ENCODE measurements at regions not wholly inside any gene's neighbourhood (a gene's known extent, or its start where the extent isn't known, plus 50 kb on each side); places are given as distances from the start of the nearest gene placed in this dataset.

- Histone ChIP-seq H3K18ac (ENCODE audit: extremely low read depth, low read length) (no peak overlapping the region), H3K14ac (ENCODE audit: insufficient read length) (no peak overlapping the region), H3K9me3 (ENCODE audit: insufficient read depth in 2 of 2, low read depth in 1 of 2, low read length in 1 of 2) (no peaks in the 10 kb centered on the region), H2BK15ac (ENCODE audit: low read length) (no peak overlapping the region), H3K4me1 (replicated peaks in 1 of 4; ENCODE audit: control insufficient read depth in 3 of 4, insufficient read depth in 4 of 4, low read length in 3 of 4) (no peaks in the 10 kb centered on the region), H4K20me1 (replicated peaks in 1 of 2; ENCODE audit: control insufficient read depth in 1 of 2, insufficient read depth in 2 of 2, low read length in 2 of 2) (no peaks in the 10 kb centered on the region), H4K8ac (ENCODE audit: extremely low read depth, insufficient read depth, low read length) (no peak overlapping the region), H3K27me3 (replicated peaks in 1 of 4; ENCODE audit: control insufficient read depth in 3 of 4, extremely low read depth in 1 of 4, insufficient read depth in 3 of 4, low read length in 3 of 4) (no peaks in the 10 kb centered on the region), H2AFZ (ENCODE audit: low read length) (no peak overlapping the region), H4K5ac (ENCODE audit: insufficient read length, low read depth, low read length) (no peak overlapping the region), H2AK5ac (ENCODE audit: low read depth, low read length) (no peak overlapping the region), H3K4me3 (ENCODE audit: extremely low read depth in 1 of 4, insufficient read depth in 2 of 4, low read depth in 3 of 4, low read length in 4 of 4) (no peak overlapping the region), H2BK12ac (ENCODE audit: low read depth, low read length) (no peak overlapping the region), H2BK120ac (replicated peaks; ENCODE audit: low read depth, low read length) (no peak overlapping the region), H3K27ac (ENCODE audit: low read depth, low read length) (no peak overlapping the region), H3K23me2 (ENCODE audit: low read depth, low read length) (no peaks in the 10 kb centered on the region), H3K79me1 (ENCODE audit: low read depth, low read length) (no peaks in the 10 kb centered on the region), H3K79me2 (ENCODE audit: control insufficient read depth in 1 of 2, insufficient read depth in 2 of 2, low read length in 2 of 2) (no peaks in the 10 kb centered on the region), H3K23ac (ENCODE audit: insufficient read length) (no peak overlapping the region), H3K9ac (replicated peaks in 1 of 4; ENCODE audit: extremely low read depth in 1 of 4, low read depth in 3 of 4, low read length in 3 of 4) (no peak overlapping the region), H2BK5ac (ENCODE audit: low read depth, low read length) (no peak overlapping the region), H3K36me3 (ENCODE audit: control insufficient read depth in 2 of 4, insufficient read depth in 4 of 4, low read length in 3 of 4) (no peaks in the 10 kb centered on the region), H3K4ac (replicated peaks; ENCODE audit: insufficient read length, low read depth, low read length) (no peak overlapping the region), H4K91ac (replicated peaks; ENCODE audit: insufficient read length, low read length) (no peak overlapping the region), H3K56ac (replicated peaks; ENCODE audit: insufficient read length, low read depth, low read length) (no peak overlapping the region), H2BK20ac (ENCODE audit: low read length) (no peak overlapping the region), H3K4me2 (ENCODE audit: insufficient read depth in 1 of 2, low read depth in 2 of 2, low read length in 2 of 2) (no peak overlapping the region)
- ChIA-PET CTCF (ENCODE audit: partially characterized antibody) (interaction anchor here (0.6 to 8.8 kb wide), 2 partner anchors 81 to 241 kb away, joined by 3 to 82 read pairs; no protein-coding TSS in a partner anchor), POLR2A (ENCODE audit: partially characterized antibody) (no interaction called here)
- WGBS, 2 experiments (ENCODE audit: extremely low coverage in 1 of 2, insufficient coverage in 1 of 2, insufficient read length in 1 of 2, insufficient replicate concordance in 2 of 2, low coverage in 1 of 2, low lambda C conversion rate in 2 of 2, missing lambda C conversion rate in 1 of 2): 81% methylated on average over 2 of the region's 2 CpGs; no CpG with 5 or more reads in 1 of the 2 experiments
- FAIRE-seq (no peak), DNase-seq (ENCODE audit: low read depth in 1 of 2, low spot score in 2 of 2) (no peak)
- TF ChIP-seq CTCF (IDR thresholded peaks at IDR 0.05; ENCODE audit: control extremely low read depth in 1 of 3, insufficient read depth in 1 of 3, low read depth in 1 of 3, low read length in 3 of 3): no peak
- TF ChIP-seq TBP (IDR thresholded peaks at IDR 0.05; ENCODE audit: low read depth, low read length): no peak
- no peak for TF ChIP-seq JUN (IDR thresholded peaks at IDR 0.05; ENCODE audit: low read depth, low read length)
- no peak for TF ChIP-seq EGR1 (IDR thresholded peaks at IDR 0.05; ENCODE audit: borderline replicate concordance, low read depth, low read length)
- TF ChIP-seq SRF (IDR thresholded peaks at IDR 0.05; ENCODE audit: low read depth, low read length): no peak
- no peak for TF ChIP-seq HDAC2 (IDR thresholded peaks at IDR 0.05; ENCODE audit: borderline replicate concordance in 1 of 2, low read depth in 2 of 2, low read length in 2 of 2)
- TF ChIP-seq KDM1A (IDR thresholded peaks at IDR 0.05; ENCODE audit: borderline replicate concordance, low read length): no peak
- TF ChIP-seq CBX5 (IDR thresholded peaks at IDR 0.05; ENCODE audit: low read depth, low read length): no peak
These were observed 70.2 kb upstream of the BTG3 start for GRCh38 chr21:17682924-17683323.

All from H1 (cell line).